K562 (cell line): ENCODE measurements at regions not wholly inside any gene's neighbourhood (a gene's known extent, or its start where the extent isn't known, plus 50 kb on each side); places are given as distances from the start of the nearest gene placed in this dataset.

Source experiments
- ATAC-seq: fragments of 200-7000 bp; cut with Tn5 transposase; 3 replicates; pipeline ENCODE4 v1.9.1; 2020; ENCODE audit warnings: moderate library complexity
- BruUV-seq: library from RNA; stranded (reverse); fragments of 400-500 nt; replicated peaks from 2 replicates; lab custom pipeline; 2021; lab: Mats Ljungman, UMichigan
- CTCF ChIA-PET: fragments of 300-600 bp; formaldehyde crosslinking; extraction: SDS; loops from one replicate; lab custom pipeline; 2021; ENCODE audit warnings: low intra/inter-chr PET ratio; lab: Yijun Ruan, JAX
- POLR2A ChIA-PET: fragments of 300-600, 350-650 bp; sonication (Branson Sonifier 250); formaldehyde crosslinking; extraction: SDS; loops from one replicate; lab custom pipeline; 2021; ENCODE audit warnings: antibody characterized with exemption, inconsistent platforms; lab: Yijun Ruan, JAX
- DNase-seq, 4 experiments: peaks; one replicate each; pipeline versions ENCODE4 v3.0.0 to v3.0.0-alpha.2; 2011 to 2018; ENCODE audit warnings: low spot score in 3 of 4, mixed read lengths in 3 of 4; ENCODE audit errors: extremely low read depth in 1 of 4
- FAIRE-seq: peaks from 2 replicates; lab custom pipeline; 2011; peaks lifted over from hg19 to GRCh38; lab: Jason Lieb, UNC
- H2AFZ ChIP-seq: 2 replicates; pipeline ENCODE4 v1.6.0; 2011; ENCODE audit warnings: low read depth, low read length, control low read depth, inconsistent platforms
- H3K27ac ChIP-seq: fragments of 200-600 bp; 3 replicates; pipeline ENCODE4 v1.8.0; 2011; ENCODE audit warnings: low read depth, mild to moderate bottlenecking, control low read depth, inconsistent platforms, low read length, moderate library complexity, mixed read lengths; ENCODE audit errors: extremely low read depth
- H3K27me3 ChIP-seq, 2 experiments: fragments of 300-600 bp in 1 of 2; 2 replicates in 1 of 2; 3 replicates in 1 of 2; pipeline versions ENCODE4 v1.6.0 to v1.8.0; 2011; ENCODE audit warnings: inconsistent platforms in 2 of 2, low read length in 2 of 2, mild to moderate bottlenecking in 1 of 2, mixed read lengths in 1 of 2, moderate library complexity in 1 of 2; ENCODE audit not compliant: control insufficient read depth in 2 of 2, insufficient read depth in 2 of 2
- H3K36me3 ChIP-seq: fragments of 300-600 bp; 3 replicates; pipeline ENCODE4 v1.8.0; 2011; ENCODE audit warnings: mild to moderate bottlenecking, low read length, inconsistent platforms; ENCODE audit not compliant: control insufficient read depth, insufficient read depth
- H3K4me1 ChIP-seq, 2 experiments: fragments of 200-600 bp in 1 of 2; replicated peaks in 1 of 2; 2 replicates in 1 of 2; 3 replicates in 1 of 2; pipeline versions ENCODE4 v1.5.1 to v1.8.0; 2011; ENCODE audit warnings: inconsistent platforms in 2 of 2, low read length in 2 of 2, mild to moderate bottlenecking in 1 of 2, mixed read lengths in 1 of 2, moderate library complexity in 1 of 2; ENCODE audit not compliant: control insufficient read depth in 2 of 2, insufficient read depth in 2 of 2
- H3K4me2 ChIP-seq: 2 replicates; pipeline ENCODE4 v1.6.1; 2011; ENCODE audit warnings: low read length, control low read depth, inconsistent platforms, mixed read lengths; ENCODE audit not compliant: insufficient read depth
- H3K4me3 ChIP-seq: fragments of 200-600 bp; sonication (generic), shearing (Covaris generic); 2 replicates; pipeline ENCODE4 v1.5.1; 2016; ENCODE audit warnings: control low read depth, inconsistent platforms
- H3K79me2 ChIP-seq: fragments of 200-600 bp; 3 replicates; pipeline ENCODE4 v1.8.0; 2011; ENCODE audit warnings: low read length, inconsistent platforms; ENCODE audit not compliant: control insufficient read depth, insufficient read depth
- H3K9ac ChIP-seq, 2 experiments: 2 replicates each; pipeline versions ENCODE4 v1.6.0 to v1.6.1; 2011; ENCODE audit warnings: low read depth in 2 of 2, low read length in 2 of 2, control low read depth in 1 of 2, inconsistent platforms in 1 of 2, mild to moderate bottlenecking in 1 of 2, mixed read lengths in 1 of 2; ENCODE audit not compliant: insufficient read depth in 1 of 2
- H3K9me1 ChIP-seq: one replicate; pipeline ENCODE4 v1.6.0; 2011; ENCODE audit warnings: inconsistent platforms, mild to moderate bottlenecking, low read length, moderate library complexity; ENCODE audit not compliant: control insufficient read depth, insufficient read depth
- H3K9me3 ChIP-seq: replicated peaks from 2 replicates; pipeline ENCODE4 v1.5.1; 2011; ENCODE audit warnings: low read depth, low read length, inconsistent platforms; ENCODE audit not compliant: control insufficient read depth, insufficient read depth
- H4K20me1 ChIP-seq: replicated peaks from 2 replicates; pipeline ENCODE4 v1.6.1; 2011; ENCODE audit warnings: low read length, inconsistent platforms, mixed read lengths; ENCODE audit not compliant: control insufficient read depth, insufficient read depth
- CREB3L1 ChIP-seq: fragments of 450-650 bp; IDR thresholded peaks from 2 replicates; pipeline ENCODE4 v1.6.1; 2014; ENCODE audit warnings: low read depth, mild to moderate bottlenecking, moderate library complexity, borderline replicate concordance
- E2F5 ChIP-seq: sonication (generic); formaldehyde crosslinking; IDR thresholded peaks from 2 replicates; pipeline ENCODE4 v1.8.0; 2022; ENCODE audit warnings: mild to moderate bottlenecking, missing genetic modification reagents
- ESRRA ChIP-seq: fragments of 450-650 bp; IDR thresholded peaks from 2 replicates; pipeline ENCODE4 v1.6.1; 2014; ENCODE audit warnings: low read depth, mild to moderate bottlenecking, moderate library complexity, borderline replicate concordance
- HEY1 ChIP-seq: fragments of 250-450 bp; sonication (Bioruptor Pico); IDR thresholded peaks from 2 replicates; pipeline ENCODE4 v1.5.0; 2020; ENCODE audit warnings: mild to moderate bottlenecking, moderate library complexity, borderline replicate concordance
- KAT7 ChIP-seq: sonication (generic); formaldehyde crosslinking; IDR thresholded peaks from 2 replicates; pipeline ENCODE4 v1.8.0; 2022; ENCODE audit warnings: missing genetic modification reagents, mild to moderate bottlenecking, borderline replicate concordance
- MAFF ChIP-seq: IDR thresholded peaks from 2 replicates; pipeline ENCODE4 v1.6.1; 2012; ENCODE audit warnings: low read length, improper control_type of control experiment
- NFE2 ChIP-seq: IDR thresholded peaks from 2 replicates; pipeline ENCODE4 v1.6.1; 2014; ENCODE audit warnings: antibody characterized with exemption, low read depth
- NR0B1 ChIP-seq: fragments of 450-650 bp; IDR thresholded peaks from one replicate; pipeline ENCODE4 v1.6.1; 2018; ENCODE audit warnings: mild to moderate bottlenecking, moderate library complexity; ENCODE audit not compliant: partially characterized antibody
- ZNF263 ChIP-seq: sonication (generic); formaldehyde crosslinking; IDR thresholded peaks from 2 replicates; pipeline ENCODE4 v1.8.0; 2022; ENCODE audit warnings: mild to moderate bottlenecking, missing genetic modification reagents, borderline replicate concordance
- ZNF699 ChIP-seq: fragments of 250-450 bp; sonication (Bioruptor Pico); IDR thresholded peaks from 2 replicates; pipeline ENCODE4 v1.8.0; 2021; ENCODE audit warnings: mild to moderate bottlenecking, moderate library complexity; ENCODE audit not compliant: insufficient replicate concordance
- WGBS: fragments of 100-300 bp; shearing (Covaris generic); methylation state at CpG from one replicate; pipeline ENCODE4 v1.1.6; 2016; ENCODE audit warnings: low coverage, mixed read lengths; ENCODE audit not compliant: insufficient coverage; ENCODE audit errors: missing lambda C conversion rate; 5-methylcytosine and 5-hydroxymethylcytosine counted together
- in situ Hi-C: fragments of 300-500 bp; cut with MboI; formaldehyde crosslinking; loops from 4 replicates; pipeline ENCODE4 v1.15.0; 2018; ENCODE audit warnings: inconsistent platforms, mixed read lengths
- intact Hi-C: fragments of 100-400 bp; cut with micrococcal nuclease; formaldehyde crosslinking; loops from 2 replicates; pipeline ENCODE4 v1.14.2; 2022
- TF ChIP-seq, protein P1 (sequence below): sonication (generic); formaldehyde crosslinking; IDR thresholded peaks from 2 replicates; pipeline ENCODE4 v1.5.0; 2020; ENCODE audit warnings: missing genetic modification reagents
- TF ChIP-seq, protein P2 (sequence below): sonication (generic); formaldehyde crosslinking; IDR thresholded peaks from 2 replicates; pipeline ENCODE4 v1.8.0; 2022; ENCODE audit warnings: mild to moderate bottlenecking, missing genetic modification reagents
- TF ChIP-seq, protein P3 (sequence below): fragments of 200-800 bp; sonication (Bioruptor generic); IDR thresholded peaks from 2 replicates; pipeline ENCODE4 v1.6.1; 2017; ENCODE audit warnings: missing genetic modification characterization, missing compliant biosample characterization

GRCh38 chr13:65932587-65933239 is 1297.4 kb downstream of the PCDH9 start:
- WGBS: 6% methylated on average over 4 of the region's 4 CpGs
- no peaks in the 10 kb centered on the region for H4K20me1 ChIP-seq
- intact Hi-C loops: no loop called here
- H3K4me1 ChIP-seq: no peaks in the 10 kb centered on the region
- no peak overlapping the region for H3K9ac ChIP-seq
- no peaks in the 10 kb centered on the region for H3K9me3 ChIP-seq
- ATAC-seq: no peak
- no peaks in the 10 kb centered on the region for H3K36me3 ChIP-seq
- H3K9me1 ChIP-seq: no peaks in the 10 kb centered on the region
- H3K27ac ChIP-seq: no peak overlapping the region
- BruUV-seq: no TSS peak
- no peak for FAIRE-seq
- in situ Hi-C loops: no loop called here
- ChIA-PET CTCF (interaction anchor here (0.8 kb wide), 1 partner anchor 15 kb away, joined by 4 read pairs; no protein-coding TSS in a partner anchor), POLR2A (interaction anchor here (0.6 to 0.7 kb wide), 2 partner anchors 1137 to 1307 kb away, joined by 3 read pairs; no protein-coding TSS in a partner anchor)
- no peaks in the 10 kb centered on the region for H3K27me3 ChIP-seq
- H2AFZ ChIP-seq: no peak overlapping the region
- H3K4me3 ChIP-seq: no peak overlapping the region
- no peak for DNase-seq
- no peaks in the 10 kb centered on the region for H3K79me2 ChIP-seq
- H3K4me2 ChIP-seq: no peak overlapping the region
- TF ChIP-seq KAT7 (CRISPR knock-in tag) (no peak), MAFF (no peak), HEY1 (CRISPR knock-in tag) (no peak), ZNF699 (no peak), NFE2 (no peak), ESRRA (no peak), E2F5 (CRISPR knock-in tag) (no peak), CREB3L1 (no peak), ZNF263 (CRISPR knock-in tag) (no peak), NR0B1 (no peak)
- TF ChIP-seq, protein P1, sequence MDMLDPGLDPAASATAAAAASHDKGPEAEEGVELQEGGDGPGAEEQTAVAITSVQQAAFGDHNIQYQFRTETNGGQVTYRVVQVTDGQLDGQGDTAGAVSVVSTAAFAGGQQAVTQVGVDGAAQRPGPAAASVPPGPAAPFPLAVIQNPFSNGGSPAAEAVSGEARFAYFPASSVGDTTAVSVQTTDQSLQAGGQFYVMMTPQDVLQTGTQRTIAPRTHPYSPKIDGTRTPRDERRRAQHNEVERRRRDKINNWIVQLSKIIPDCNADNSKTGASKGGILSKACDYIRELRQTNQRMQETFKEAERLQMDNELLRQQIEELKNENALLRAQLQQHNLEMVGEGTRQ (CRISPR knock-in tag): no peak
- TF ChIP-seq, protein P2, sequence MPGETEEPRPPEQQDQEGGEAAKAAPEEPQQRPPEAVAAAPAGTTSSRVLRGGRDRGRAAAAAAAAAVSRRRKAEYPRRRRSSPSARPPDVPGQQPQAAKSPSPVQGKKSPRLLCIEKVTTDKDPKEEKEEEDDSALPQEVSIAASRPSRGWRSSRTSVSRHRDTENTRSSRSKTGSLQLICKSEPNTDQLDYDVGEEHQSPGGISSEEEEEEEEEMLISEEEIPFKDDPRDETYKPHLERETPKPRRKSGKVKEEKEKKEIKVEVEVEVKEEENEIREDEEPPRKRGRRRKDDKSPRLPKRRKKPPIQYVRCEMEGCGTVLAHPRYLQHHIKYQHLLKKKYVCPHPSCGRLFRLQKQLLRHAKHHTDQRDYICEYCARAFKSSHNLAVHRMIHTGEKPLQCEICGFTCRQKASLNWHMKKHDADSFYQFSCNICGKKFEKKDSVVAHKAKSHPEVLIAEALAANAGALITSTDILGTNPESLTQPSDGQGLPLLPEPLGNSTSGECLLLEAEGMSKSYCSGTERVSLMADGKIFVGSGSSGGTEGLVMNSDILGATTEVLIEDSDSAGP (CRISPR knock-in tag): no peak
- TF ChIP-seq, protein P3, sequence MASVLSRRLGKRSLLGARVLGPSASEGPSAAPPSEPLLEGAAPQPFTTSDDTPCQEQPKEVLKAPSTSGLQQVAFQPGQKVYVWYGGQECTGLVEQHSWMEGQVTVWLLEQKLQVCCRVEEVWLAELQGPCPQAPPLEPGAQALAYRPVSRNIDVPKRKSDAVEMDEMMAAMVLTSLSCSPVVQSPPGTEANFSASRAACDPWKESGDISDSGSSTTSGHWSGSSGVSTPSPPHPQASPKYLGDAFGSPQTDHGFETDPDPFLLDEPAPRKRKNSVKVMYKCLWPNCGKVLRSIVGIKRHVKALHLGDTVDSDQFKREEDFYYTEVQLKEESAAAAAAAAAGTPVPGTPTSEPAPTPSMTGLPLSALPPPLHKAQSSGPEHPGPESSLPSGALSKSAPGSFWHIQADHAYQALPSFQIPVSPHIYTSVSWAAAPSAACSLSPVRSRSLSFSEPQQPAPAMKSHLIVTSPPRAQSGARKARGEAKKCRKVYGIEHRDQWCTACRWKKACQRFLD: no peak
